HCT116 (cell line): ENCODE measurements at regions not wholly inside any gene's neighbourhood (a gene's known extent, or its start where the extent isn't known, plus 50 kb on each side); places are given as distances from the start of the nearest gene placed in this dataset.

Source experiments
- ATAC-seq: fragments of 200-7000 bp; cut with Tn5 transposase; 2 replicates; pipeline ENCODE4 v1.9.1; 2020; ENCODE audit warnings: mild to moderate bottlenecking, moderate library complexity
- BruUV-seq: library from RNA; stranded (reverse); fragments of 400-500 nt; replicated peaks from 2 replicates; lab custom pipeline; 2021; lab: Mats Ljungman, UMichigan
- CTCF ChIA-PET: fragments of 300-600 bp; sonication (Branson Sonifier 250); formaldehyde crosslinking; loops from one replicate; lab custom pipeline; 2021; ENCODE audit warnings: antibody characterized with exemption; lab: Charles Lee
- POLR2A ChIA-PET: fragments of 300-600, 350-600 bp; sonication (Branson Sonifier 250); formaldehyde crosslinking; loops from one replicate; lab custom pipeline; 2021; ENCODE audit warnings: antibody characterized with exemption; lab: Charles Lee
- RAD21 ChIA-PET, 2 experiments: fragments of 300-600 bp; sonication (Branson Sonifier 250); formaldehyde crosslinking; loops; one replicate each; lab custom pipeline; 2023; ENCODE audit warnings: low total read pairs in 2 of 2; ENCODE audit not compliant: uncharacterized antibody in 2 of 2, unreplicated experiment in 2 of 2, low non-redundant PET in 1 of 2; lab: Charles Lee
- DNase-seq: peaks from one replicate; pipeline ENCODE4 v3.0.0-alpha.2; 2010; ENCODE audit warnings: low read depth, low spot score
- H2AFZ ChIP-seq: fragments of 200-600 bp; shearing (Covaris generic), sonication (generic); 2 replicates; pipeline ENCODE4 v1.6.1; 2017; ENCODE audit warnings: low read depth, mixed run types, mixed read lengths, antibody characterized with exemption, low read length; ENCODE audit not compliant: poor library complexity, severe bottlenecking
- H3K27ac ChIP-seq: 2 replicates; pipeline ENCODE4 v1.5.1; 2012; ENCODE audit warnings: low read depth, low read length
- H3K27me3 ChIP-seq: fragments of 200-600 bp; sonication (generic); 2 replicates; pipeline ENCODE4 v1.6.1; 2016; ENCODE audit warnings: mixed run types, low read length, mixed read lengths; ENCODE audit not compliant: insufficient read depth
- H3K36me3 ChIP-seq, 2 experiments: fragments of 200-500 bp in 1 of 2; fragments of 200-600 bp in 1 of 2; sonication (Bioruptor generic) in 1 of 2; sonication (generic) in 1 of 2; 2 replicates each; pipeline versions ENCODE4 v1.5.1 to v1.6.1; 2014 to 2016; ENCODE audit warnings: low read length in 2 of 2, inconsistent platforms in 1 of 2, mixed read lengths in 1 of 2, mixed run types in 1 of 2; ENCODE audit not compliant: insufficient read depth in 2 of 2, control insufficient read depth in 1 of 2
- H3K4me1 ChIP-seq, 2 experiments: fragments of 200-600 bp in 1 of 2; sonication (generic) in 1 of 2; 2 replicates each; pipeline versions ENCODE4 v1.5.1 to v1.6.1; 2012 to 2017; ENCODE audit warnings: low read length in 2 of 2, inconsistent platforms in 1 of 2, mild to moderate bottlenecking in 1 of 2, mixed read lengths in 1 of 2, mixed run types in 1 of 2, moderate library complexity in 1 of 2; ENCODE audit not compliant: insufficient read depth in 2 of 2, control insufficient read depth in 1 of 2
- H3K4me2 ChIP-seq: fragments of 200-600 bp; sonication (generic); 2 replicates; pipeline ENCODE4 v1.6.1; 2017; ENCODE audit warnings: mixed run types, low read length, mixed read lengths
- H3K4me3 ChIP-seq, 2 experiments: fragments of 200-600 bp in 1 of 2; sonication (generic) in 1 of 2; replicated peaks in 1 of 2; 2 replicates each; pipeline ENCODE4 v1.5.1; 2011 to 2016; ENCODE audit warnings: low read length in 2 of 2, control low read depth in 1 of 2, low read depth in 1 of 2, mild to moderate bottlenecking in 1 of 2, mixed read lengths in 1 of 2, mixed run types in 1 of 2
- H3K79me2 ChIP-seq: fragments of 200-600 bp; sonication (generic); 2 replicates; pipeline ENCODE4 v1.6.1; 2017; ENCODE audit warnings: mild to moderate bottlenecking, mixed run types, low read length, moderate library complexity, mixed read lengths; ENCODE audit not compliant: insufficient read depth
- H3K9ac ChIP-seq: fragments of 200-600 bp; sonication (generic); 2 replicates; pipeline ENCODE4 v1.6.1; 2016; ENCODE audit warnings: low read length, mixed read lengths
- H3K9me2 ChIP-seq: fragments of 200-600 bp; sonication (generic), shearing (Covaris generic); 2 replicates; pipeline ENCODE4 v1.6.1; 2017; ENCODE audit warnings: mixed run types, mild to moderate bottlenecking, moderate library complexity; ENCODE audit not compliant: insufficient read depth
- H3K9me3 ChIP-seq, 2 experiments: fragments of 200-500 bp in 1 of 2; fragments of 200-600 bp in 1 of 2; sonication (Bioruptor generic) in 1 of 2; sonication (generic) in 1 of 2; 2 replicates each; pipeline ENCODE4 v1.6.1; 2014 to 2017; ENCODE audit warnings: low read length in 2 of 2, mixed read lengths in 2 of 2, inconsistent platforms in 1 of 2, low read depth in 1 of 2, mild to moderate bottlenecking in 1 of 2, mixed run types in 1 of 2, moderate library complexity in 1 of 2; ENCODE audit not compliant: control insufficient read depth in 1 of 2, insufficient read depth in 1 of 2
- H4K20me1 ChIP-seq: fragments of 200-600 bp; sonication (generic), shearing (Covaris generic); 2 replicates; pipeline ENCODE4 v1.6.1; 2017; ENCODE audit warnings: mixed run types, mild to moderate bottlenecking, moderate library complexity; ENCODE audit not compliant: insufficient read depth
- EGR1 ChIP-seq: IDR thresholded peaks from 2 replicates; pipeline ENCODE4 v1.6.1; 2012; ENCODE audit warnings: low read depth
- EZH2phosphoT487 ChIP-seq: fragments of 200-600 bp; IDR thresholded peaks from 2 replicates; pipeline ENCODE4 v1.6.1; 2018; ENCODE audit warnings: antibody characterized with exemption, borderline replicate concordance
- RAD21 ChIP-seq: IDR thresholded peaks from 2 replicates; pipeline ENCODE4 v1.6.1; 2012; ENCODE audit warnings: low read depth, mild to moderate bottlenecking
- SIN3A ChIP-seq: IDR thresholded peaks from 2 replicates; pipeline ENCODE4 v1.6.1; 2012; ENCODE audit warnings: low read depth
- intact Hi-C: fragments of 100-400 bp; cut with micrococcal nuclease; formaldehyde crosslinking; loops from 2 replicates; pipeline ENCODE4 v1.10.0; 2022
- TF ChIP-seq, protein P1 (sequence below): IDR thresholded peaks from 2 replicates; pipeline ENCODE4 v1.6.1; 2012
- TF ChIP-seq, protein P2 (sequence below): IDR thresholded peaks from 2 replicates; pipeline ENCODE4 v1.6.1; 2012; ENCODE audit warnings: low read depth
- TF ChIP-seq, protein P3 (sequence below): IDR thresholded peaks from 2 replicates; pipeline ENCODE4 v1.6.1; 2011; ENCODE audit warnings: mild to moderate bottlenecking, low read length, moderate library complexity; ENCODE audit not compliant: insufficient replicate concordance; ENCODE audit errors: extremely low read depth

DNA sequence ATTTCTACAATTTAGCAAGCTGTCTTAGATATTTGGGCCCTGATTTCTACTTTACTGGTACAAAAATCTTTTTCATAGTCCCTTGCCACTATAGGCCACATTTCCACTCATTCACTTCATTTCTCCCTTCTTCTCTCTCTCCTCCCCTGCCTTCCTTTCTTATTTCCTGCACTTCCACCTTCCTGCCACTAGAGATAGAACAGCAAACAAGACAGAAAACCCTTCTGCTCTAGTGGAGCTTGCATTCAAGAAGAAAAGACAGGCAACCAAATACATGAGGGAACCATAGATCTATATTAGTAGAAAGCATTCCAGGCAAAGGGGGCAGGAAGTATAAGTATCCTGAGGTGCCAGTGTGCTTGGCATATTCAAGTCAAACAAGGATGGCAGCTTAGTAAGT, 623.5 kb downstream of the FLRT2 start:
- Histone ChIP-seq H3K4me2 (no peak overlapping the region), H2AFZ (no peak overlapping the region), H3K9ac (no peak overlapping the region), H3K9me2 (no peaks in the 10 kb centered on the region), H4K20me1 (no peaks in the 10 kb centered on the region), H3K4me3 (no peak overlapping the region), H3K9me3 (peaks cover 23 to 27% of the 10 kb centered on the region in 2 experiments; a peak in 3 of 4 replicates), H3K36me3 (no peaks in the 10 kb centered on the region), H3K27me3 (no peaks in the 10 kb centered on the region), H3K27ac (no peak overlapping the region), H3K4me1 (no peaks in the 10 kb centered on the region), H3K79me2 (no peaks in the 10 kb centered on the region)
- intact Hi-C loops = no loop called here
- ChIA-PET CTCF (no interaction called here), RAD21 (no interaction called here), POLR2A (no interaction called here)
- BruUV-seq = no TSS peak
- DNase-seq (no peak), ATAC-seq (no peak)
- TF ChIP-seq, protein P1, sequence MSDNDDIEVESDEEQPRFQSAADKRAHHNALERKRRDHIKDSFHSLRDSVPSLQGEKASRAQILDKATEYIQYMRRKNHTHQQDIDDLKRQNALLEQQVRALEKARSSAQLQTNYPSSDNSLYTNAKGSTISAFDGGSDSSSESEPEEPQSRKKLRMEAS = no peak
- no peak for TF ChIP-seq RAD21
- no peak for TF ChIP-seq EGR1
- TF ChIP-seq, protein P2, sequence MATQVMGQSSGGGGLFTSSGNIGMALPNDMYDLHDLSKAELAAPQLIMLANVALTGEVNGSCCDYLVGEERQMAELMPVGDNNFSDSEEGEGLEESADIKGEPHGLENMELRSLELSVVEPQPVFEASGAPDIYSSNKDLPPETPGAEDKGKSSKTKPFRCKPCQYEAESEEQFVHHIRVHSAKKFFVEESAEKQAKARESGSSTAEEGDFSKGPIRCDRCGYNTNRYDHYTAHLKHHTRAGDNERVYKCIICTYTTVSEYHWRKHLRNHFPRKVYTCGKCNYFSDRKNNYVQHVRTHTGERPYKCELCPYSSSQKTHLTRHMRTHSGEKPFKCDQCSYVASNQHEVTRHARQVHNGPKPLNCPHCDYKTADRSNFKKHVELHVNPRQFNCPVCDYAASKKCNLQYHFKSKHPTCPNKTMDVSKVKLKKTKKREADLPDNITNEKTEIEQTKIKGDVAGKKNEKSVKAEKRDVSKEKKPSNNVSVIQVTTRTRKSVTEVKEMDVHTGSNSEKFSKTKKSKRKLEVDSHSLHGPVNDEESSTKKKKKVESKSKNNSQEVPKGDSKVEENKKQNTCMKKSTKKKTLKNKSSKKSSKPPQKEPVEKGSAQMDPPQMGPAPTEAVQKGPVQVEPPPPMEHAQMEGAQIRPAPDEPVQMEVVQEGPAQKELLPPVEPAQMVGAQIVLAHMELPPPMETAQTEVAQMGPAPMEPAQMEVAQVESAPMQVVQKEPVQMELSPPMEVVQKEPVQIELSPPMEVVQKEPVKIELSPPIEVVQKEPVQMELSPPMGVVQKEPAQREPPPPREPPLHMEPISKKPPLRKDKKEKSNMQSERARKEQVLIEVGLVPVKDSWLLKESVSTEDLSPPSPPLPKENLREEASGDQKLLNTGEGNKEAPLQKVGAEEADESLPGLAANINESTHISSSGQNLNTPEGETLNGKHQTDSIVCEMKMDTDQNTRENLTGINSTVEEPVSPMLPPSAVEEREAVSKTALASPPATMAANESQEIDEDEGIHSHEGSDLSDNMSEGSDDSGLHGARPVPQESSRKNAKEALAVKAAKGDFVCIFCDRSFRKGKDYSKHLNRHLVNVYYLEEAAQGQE = no peak
- TF ChIP-seq SIN3A = no peak
- TF ChIP-seq, protein P3, sequence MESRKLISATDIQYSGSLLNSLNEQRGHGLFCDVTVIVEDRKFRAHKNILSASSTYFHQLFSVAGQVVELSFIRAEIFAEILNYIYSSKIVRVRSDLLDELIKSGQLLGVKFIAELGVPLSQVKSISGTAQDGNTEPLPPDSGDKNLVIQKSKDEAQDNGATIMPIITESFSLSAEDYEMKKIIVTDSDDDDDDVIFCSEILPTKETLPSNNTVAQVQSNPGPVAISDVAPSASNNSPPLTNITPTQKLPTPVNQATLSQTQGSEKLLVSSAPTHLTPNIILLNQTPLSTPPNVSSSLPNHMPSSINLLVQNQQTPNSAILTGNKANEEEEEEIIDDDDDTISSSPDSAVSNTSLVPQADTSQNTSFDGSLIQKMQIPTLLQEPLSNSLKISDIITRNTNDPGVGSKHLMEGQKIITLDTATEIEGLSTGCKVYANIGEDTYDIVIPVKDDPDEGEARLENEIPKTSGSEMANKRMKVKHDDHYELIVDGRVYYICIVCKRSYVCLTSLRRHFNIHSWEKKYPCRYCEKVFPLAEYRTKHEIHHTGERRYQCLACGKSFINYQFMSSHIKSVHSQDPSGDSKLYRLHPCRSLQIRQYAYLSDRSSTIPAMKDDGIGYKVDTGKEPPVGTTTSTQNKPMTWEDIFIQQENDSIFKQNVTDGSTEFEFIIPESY = no peak
- TF ChIP-seq EZH2phosphoT487 = no peak
